Activated CD4-positive, alpha-beta T cell treated with anti-CD3 and anti-CD28 coated beads, Interleukin-2, amount 50 U/mL, for 48 hours (primary cell): ENCODE measurements at regions not wholly inside any gene's neighbourhood (a gene's known extent, or its start where the extent isn't known, plus 50 kb on each side); places are given as distances from the start of the nearest gene placed in this dataset.

Experiments used
- DNase-seq, 2 experiments: peaks; one replicate each; pipeline ENCODE4 v3.0.0-alpha.2; 2020

DNA sequence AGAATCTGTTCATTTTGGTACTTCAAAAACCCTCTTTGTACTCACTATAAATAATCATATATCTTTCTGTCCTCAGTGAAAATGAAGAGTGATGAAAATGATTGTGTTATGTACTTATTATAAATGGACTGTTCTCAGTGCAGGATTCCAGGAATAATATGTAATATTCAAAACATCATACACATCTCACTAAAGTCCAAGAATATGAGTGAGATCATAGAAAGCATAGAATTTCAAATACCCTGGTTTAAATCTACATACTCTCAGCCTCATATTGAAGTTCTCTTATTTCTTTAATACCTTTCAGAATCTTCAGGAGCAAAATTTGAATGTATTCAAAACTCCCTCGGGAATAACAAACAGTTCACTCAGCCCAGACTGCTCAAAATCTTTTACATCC, 868.0 kb downstream of the SLITRK6 start:
- DNase-seq, result no peak

GRCh38 chr13:84927442-84928169, 871.6 kb downstream of the SLITRK6 start:
- no peak for DNase-seq

DNA sequence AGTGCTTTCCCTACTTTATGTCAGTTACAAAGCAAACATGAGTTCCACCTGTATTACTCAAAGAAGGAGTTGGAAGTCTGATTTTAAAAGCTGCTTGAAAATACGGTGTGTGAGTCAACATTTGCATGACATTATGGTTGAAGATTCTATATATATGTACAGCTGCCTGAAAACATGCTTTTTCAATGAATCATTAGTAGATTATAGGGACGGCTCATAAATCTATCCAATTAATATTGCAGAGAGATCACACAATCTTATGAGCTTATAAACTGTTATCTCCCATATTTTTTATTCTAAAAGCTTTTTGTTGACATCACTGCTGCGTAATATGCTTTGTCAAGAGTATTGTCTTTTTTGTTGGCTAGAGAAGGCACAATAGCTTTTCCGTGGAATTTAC, 873.8 kb downstream of the SLITRK6 start:
- DNase-seq, result no peak

DNA sequence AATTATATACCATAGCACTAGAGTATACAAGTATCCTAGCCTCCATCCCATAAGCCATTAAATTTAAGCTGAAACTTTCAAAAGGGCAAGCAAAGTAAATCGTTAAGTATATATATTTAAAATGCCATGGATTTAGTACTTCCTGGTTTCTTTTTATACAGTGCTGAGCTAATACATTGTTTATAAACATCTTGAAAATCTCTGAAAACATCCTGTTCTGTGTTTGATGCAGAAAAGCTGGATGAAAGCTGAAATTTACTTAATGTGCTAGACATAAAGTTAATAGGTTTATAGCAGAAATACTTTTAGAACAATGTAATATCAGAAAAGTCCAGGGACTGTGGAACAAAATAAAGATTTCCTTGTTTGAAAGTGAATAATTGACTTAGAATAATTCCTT, 875.4 kb downstream of the SLITRK6 start:
- no peak for DNase-seq

- DNase-seq, result no peak
These were observed 881.9 kb downstream of the SLITRK6 start for GRCh38 chr13:84917252-84917878.

DNA sequence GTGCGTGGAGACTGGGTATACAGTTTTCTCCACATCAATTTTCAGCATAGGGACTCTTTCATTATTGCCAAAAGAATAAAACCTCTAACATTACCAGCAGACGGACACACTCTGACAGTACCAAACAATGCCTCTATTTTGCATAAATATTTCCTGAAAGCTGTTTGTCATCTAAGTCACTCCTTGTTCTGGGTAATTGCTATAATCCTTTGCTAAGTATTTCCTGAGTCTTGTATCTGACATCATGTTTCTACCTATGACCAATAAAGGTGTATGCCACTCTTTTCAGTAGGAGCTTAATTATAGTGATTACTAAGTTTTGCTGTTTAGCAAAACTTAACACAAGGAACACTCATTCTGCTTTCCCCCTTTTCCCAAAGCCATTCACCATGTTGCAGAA, 886.5 kb downstream of the SLITRK6 start:
- no peak for DNase-seq

DNA sequence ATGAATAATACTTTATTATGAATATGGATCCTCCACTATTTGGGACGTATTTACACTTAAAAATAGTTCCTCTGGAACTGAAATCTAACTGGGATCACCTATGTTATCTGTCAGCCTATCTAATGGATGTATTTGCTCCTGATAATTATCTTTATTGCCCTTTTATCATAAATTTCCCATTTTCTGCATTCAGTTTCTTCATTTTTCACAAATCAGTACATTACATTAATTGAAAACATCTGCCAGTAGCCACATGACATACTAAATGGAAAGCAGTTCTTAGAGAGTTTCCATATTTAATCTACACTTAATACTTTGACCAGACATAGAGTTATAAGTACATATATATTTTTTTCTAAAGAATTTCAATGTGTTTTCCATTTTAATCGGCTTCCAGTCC, 888.8 kb downstream of the SLITRK6 start:
- DNase-seq, result no peak

DNA sequence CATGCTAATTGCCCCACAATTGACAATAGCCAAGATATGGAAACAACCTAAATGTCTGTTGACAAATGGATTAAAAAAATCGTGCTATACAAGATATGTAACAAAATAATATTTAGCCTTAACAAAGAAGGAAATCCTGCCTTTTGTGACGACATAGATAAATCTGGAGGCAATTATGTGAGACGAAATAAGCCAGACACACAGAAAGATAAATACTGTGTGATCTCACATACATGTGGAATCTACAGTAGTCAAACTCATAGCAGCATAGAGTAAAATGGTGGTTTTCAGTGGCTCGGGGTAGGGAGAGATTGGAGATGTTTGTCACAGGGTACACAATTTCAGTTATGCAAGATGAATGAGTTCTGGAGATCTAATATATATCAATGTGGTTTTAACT, 895.8 kb downstream of the SLITRK6 start:
- DNase-seq, result no peak

DNA sequence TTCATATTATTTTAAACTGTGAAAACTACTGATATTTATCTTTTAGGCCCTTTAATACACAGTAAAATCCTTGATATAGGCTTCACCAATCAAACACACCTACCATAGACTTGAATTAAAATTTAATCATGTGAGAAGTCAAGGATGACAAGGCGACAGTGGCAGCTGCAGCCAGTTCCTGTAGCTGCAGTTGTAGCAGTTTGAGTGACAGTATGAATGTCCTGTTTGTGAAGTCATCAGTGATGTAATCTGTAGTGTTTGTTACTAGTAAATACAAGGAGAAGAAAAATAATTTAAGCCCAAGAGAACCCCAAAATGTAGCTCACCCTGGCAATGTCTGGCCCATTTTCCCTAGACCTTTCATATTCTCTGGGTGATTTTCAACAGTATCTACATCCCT, 897.0 kb downstream of the SLITRK6 start:
- DNase-seq, result no peak

DNA sequence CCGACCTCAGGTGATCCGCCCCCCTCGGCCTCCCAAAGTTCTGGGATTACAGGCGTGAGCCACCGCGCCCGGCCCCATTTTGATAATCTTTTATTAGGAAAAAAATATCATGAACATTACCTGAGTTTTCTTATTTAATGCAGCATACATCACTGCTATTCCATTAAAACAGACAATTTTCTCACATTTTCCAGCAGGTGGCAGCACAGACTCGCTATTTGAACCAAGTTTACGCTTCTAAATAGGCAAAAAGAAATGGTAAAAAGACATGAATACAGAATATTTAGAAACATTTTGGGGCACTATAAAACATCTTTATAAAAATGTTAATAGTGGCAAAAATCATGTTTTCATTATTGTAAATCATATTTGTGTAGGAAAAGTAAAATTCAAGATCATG, 903.1 kb downstream of the SLITRK6 start:
- DNase-seq, result peak; percentile 28 to 40

- DNase-seq, result no peak
These were observed 904.5 kb downstream of the SLITRK6 start for GRCh38 chr13:84894749-84895148.

DNA sequence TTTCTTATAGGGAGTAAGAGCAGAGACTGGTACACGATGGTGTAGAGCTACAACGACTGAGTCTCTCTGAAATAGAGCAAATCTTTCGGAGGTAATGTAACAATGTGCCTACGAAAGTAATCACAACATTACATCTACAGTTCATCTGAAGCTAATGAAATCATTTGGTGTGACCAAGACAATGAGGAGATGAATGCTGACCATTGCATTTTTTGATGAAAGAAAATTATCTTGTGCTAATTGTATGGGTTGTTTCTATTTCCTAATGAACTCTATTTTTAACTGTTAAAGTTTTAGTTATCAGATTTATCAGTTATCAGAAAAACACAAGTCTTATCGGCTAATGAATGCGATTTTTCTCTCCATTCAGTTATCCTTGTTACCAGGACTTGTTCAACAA, 913.4 kb downstream of the SLITRK6 start:
- DNase-seq, result no peak

DNA sequence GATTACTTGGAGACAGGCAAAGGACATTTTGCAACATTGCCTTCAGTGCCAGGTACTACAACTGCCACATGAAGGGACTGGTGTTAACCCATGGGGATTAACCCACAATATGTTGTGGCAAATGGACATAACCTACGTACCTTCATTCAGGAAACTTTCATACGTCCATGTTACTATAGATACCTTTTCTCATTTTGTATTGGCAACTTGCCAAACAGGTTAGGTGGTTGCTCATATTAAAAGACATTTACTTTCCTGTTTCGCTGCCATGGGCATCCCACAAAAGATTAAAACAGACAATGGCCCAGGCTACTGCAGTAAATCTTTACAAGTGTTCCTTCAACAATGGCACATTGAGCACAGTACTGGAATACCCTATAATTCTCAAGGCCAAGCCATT, 925.3 kb downstream of the SLITRK6 start:
- DNase-seq, result no peak

GRCh38 chr13:84870190-84870589, 929.0 kb downstream of the SLITRK6 start:
- no peak for DNase-seq

- DNase-seq, result no peak
These were observed 932.0 kb downstream of the SLITRK6 start for GRCh38 chr13:84867246-84867645.

DNA sequence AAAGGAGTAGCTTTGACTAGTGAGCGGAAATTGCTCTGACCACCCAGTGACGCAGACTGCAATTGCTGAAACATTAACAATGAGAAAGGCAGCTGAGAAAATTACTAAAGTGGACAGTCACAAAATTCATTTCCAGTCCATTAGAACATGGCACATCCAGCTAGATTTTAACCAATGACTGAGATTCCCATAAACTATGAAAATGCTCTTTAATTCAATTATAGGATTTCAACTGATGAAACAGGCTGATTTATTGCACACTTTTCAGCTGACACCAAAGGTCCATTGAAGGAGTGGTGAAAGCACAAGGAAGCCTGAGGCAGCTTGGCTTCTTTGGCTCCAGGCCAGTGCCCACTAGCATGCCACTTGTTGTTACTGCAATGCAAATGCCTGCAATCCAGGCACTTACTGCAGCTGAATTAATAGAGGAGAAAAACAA, 933.4 kb downstream of the SLITRK6 start:
- DNase-seq, result no peak

- DNase-seq, result no peak
These were observed 934.9 kb downstream of the SLITRK6 start for GRCh38 chr13:84864341-84864740.

- DNase-seq, result no peak
These were observed 952.1 kb downstream of the SLITRK6 start for GRCh38 chr13:84847107-84847506.

GRCh38 chr13:84845907-84846619, 953.2 kb downstream of the SLITRK6 start:
- no peak for DNase-seq

DNA sequence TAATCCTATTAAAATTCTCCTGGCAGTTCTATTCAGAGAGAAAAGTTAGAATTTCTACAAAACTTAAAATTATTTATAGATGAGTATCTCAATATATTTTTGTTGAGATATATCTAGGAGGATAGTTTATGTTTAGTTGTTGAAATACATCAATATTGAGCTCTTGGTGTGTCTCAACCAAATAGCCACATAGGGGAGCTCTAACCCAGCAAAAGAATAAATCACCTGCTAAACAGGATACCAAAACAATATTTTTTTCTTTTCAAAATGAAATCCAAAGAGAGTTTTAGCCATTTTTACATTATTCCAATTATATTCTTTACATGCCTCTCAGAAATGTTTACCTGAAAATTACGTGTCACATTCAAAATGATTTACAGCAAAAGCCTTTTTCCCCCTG, 954.7 kb downstream of the SLITRK6 start:
- DNase-seq, result no peak

DNA sequence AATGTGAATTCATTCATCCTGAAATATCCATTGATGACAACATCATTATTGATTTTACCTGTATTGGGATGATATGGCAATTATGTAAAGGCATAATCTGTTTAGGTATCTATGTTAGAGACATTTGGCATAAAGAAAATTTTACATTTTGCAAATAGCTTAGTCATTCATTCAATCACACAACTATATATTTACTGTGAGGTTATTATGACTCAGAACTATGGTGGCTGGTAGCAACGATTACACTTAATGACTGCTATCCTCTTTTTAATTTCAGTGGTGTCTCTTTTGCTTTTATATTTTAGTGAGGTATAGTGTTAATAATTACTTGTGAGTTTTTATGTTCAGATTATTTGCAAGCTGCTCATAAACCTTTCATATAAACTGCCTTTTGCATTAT, 955.9 kb downstream of the SLITRK6 start:
- no peak for DNase-seq

DNA sequence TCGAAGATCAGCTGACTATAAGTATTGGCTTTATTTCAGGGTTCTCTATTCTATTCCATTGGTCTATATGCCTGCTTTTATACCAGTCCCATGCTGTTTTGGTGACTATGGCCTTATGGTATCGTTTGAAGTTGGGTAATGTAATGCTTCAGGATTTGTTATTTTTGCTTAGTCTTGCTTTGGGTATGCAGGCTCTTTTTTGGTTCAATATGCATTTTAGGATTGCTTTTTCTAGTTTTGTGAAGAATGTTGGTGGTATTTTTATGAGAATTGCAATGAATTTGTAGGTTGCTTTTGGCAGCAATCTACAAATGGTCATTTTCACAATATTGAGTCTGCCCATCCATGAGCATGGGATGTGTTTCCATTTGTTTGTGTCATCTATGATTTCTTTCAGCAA, 951.9 kb upstream of the SLITRK1 start:
- no peak for DNase-seq

DNA sequence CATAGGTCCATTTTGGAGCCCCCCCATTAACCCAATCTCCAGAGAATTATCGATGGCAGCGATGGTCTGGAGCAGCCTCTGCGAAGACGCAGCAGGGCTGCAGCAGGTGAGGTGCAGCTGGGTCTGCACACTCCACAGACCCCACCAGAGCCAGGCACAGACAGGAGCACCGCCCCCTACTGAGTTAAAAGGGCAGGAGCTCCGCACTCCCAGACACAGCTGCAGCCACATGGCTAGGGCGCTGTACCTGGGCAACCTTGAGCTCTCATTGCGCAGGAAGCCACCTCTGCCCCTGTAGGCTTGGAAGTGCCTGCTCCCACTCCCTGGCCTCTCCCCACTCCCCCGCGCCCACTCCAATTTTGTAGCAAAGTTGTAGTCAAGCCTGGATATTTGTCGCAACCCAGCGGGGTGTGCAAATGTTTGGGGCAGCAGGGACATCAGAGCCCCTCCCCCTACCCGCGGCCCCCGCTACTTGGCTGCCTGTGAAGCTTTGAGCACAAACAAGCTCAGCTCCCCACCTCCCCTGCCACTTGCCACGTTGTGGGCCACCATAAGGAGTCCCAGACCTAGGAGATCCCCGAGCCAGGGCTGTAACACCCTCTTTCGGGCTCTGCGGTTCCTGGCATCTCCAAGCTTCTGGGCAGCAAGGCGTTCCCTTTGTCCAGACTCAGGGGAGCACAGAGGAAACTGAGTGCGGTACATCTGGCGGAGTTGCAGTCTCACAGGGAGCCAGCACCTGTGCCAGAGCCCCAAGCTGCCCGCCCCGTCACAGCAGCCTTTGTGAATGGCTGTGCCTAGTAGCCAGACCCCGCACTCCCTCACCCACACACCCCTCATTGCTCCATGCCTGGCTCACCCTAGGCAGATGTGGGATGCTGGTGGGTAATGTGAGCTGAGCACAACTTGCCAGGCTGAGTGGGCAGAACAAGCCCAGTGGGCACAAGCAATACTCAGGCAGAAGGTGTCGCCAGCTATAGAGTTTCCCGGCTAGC, 949.7 kb upstream of the SLITRK1 start:
- no peak for DNase-seq
